ELF-1 (cell line): ENCODE measurements at regions not wholly inside any gene's neighbourhood (a gene's known extent, or its start where the extent isn't known, plus 50 kb on each side); places are given as distances from the start of the nearest gene placed in this dataset.
A peak's percentile ranks its signal among the peaks of the same experiment; 100 is the strongest.

Source experiments
- DNase-seq: peaks from one replicate; pipeline ENCODE4 v3.0.0-alpha.2; 2016; ENCODE audit warnings: low read depth, low spot score

- DNase-seq, result no peak
Measured at GRCh38 chr6:129967427-129967826, 51.0 kb upstream of the L3MBTL3 start.

- DNase-seq, result no peak
Measured at GRCh38 chr6:129966125-129966524, 52.3 kb upstream of the L3MBTL3 start.

GRCh38 chr6:129965096-129965495, 53.3 kb upstream of the L3MBTL3 start:
- no peak for DNase-seq

GRCh38 chr6:129959358-129959930, 58.9 kb upstream of the L3MBTL3 start:
- DNase-seq, result no peak

- no peak for DNase-seq
Measured at GRCh38 chr6:129957941-129958898, 60.2 kb upstream of the L3MBTL3 start.

- no peak for DNase-seq
Measured at GRCh38 chr6:129955584-129955983, 62.8 kb upstream of the L3MBTL3 start.

GRCh38 chr6:129954749-129955431, 63.5 kb upstream of the L3MBTL3 start:
- DNase-seq, result peak; percentile 12

- no peak for DNase-seq
Measured at GRCh38 chr6:129947797-129948196, 70.6 kb upstream of the L3MBTL3 start.

- DNase-seq, result peak; percentile 50
Measured at GRCh38 chr6:129946439-129947140, 71.8 kb upstream of the L3MBTL3 start.

GRCh38 chr6:129943637-129944271, 74.6 kb upstream of the L3MBTL3 start:
- DNase-seq, result no peak

GRCh38 chr6:129940454-129941195, 77.8 kb upstream of the L3MBTL3 start:
- DNase-seq, result no peak

- DNase-seq, result no peak
Measured at GRCh38 chr6:129938249-129939020, 77.3 kb upstream of the TMEM244 start.

- DNase-seq, result peak; percentile 51
Measured at GRCh38 chr6:129936329-129937165, 75.4 kb upstream of the TMEM244 start.

GRCh38 chr6:129932321-129932720, 71.2 kb upstream of the TMEM244 start:
- no peak for DNase-seq

GRCh38 chr6:129929433-129929832, 68.3 kb upstream of the TMEM244 start:
- no peak for DNase-seq

GRCh38 chr6:129923530-129924250, 62.6 kb upstream of the TMEM244 start:
- DNase-seq, result no peak

GRCh38 chr6:129921169-129921817, 60.2 kb upstream of the TMEM244 start:
- DNase-seq, result no peak
